G401 (cell line): ENCODE measurements at regions not wholly inside any gene's neighbourhood (a gene's known extent, or its start where the extent isn't known, plus 50 kb on each side); places are given as distances from the start of the nearest gene placed in this dataset.

Experiments used
- DNase-seq: peaks from one replicate; pipeline ENCODE4 v3.0.0-alpha.2; 2015; ENCODE audit warnings: low spot score
- in situ Hi-C: cut with HindIII; loops from 2 replicates; pipeline ENCODE4 v1.10.0; 2016; ENCODE audit warnings: low sequenced_read_pairs, mixed read lengths

DNA sequence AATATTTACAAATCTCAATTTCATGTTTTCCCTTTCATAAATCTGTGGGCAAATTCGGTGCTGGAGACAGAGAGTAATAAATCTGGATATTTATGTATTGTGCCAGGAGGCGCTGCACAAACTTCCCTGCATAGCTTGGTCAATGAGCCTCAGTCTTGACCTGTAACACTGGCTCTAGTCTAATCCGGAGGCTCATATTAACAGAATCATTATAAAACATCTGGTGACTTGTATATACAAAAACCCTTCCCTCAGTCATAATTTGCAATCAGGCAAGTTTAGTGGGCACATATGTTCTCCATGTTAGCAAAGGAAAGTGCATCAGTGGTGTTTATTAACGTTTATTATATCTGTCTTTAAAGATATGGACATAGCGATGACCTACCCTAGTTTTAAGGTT is 104.0 kb upstream of the BNC2 start:
- DNase-seq = no peak
- in situ Hi-C loops = no loop called here

DNA sequence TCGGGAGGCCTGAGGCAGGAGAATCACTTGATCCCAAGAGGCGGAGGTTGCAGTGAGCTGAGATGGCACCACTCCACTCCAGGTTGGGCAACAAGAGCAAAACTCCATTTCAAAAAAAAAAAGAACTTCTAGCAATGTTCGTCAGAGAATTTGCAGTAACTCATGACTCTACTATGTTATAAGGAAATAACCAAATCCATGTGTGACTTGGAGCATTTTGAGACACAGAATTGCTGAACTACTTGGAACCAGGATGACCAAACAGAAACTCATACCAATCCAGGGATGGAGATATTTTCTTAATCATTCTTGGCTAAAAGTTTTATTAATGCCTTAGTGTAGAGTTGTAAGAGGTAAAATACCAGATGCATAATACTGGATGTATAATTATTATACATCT is 99.9 kb upstream of the BNC2 start:
- DNase-seq = no peak
- in situ Hi-C loops = no loop called here

- in situ Hi-C loops = no loop called here
- DNase-seq = no peak
Observed at GRCh38 chr9:16964228-16964627, 93.8 kb upstream of the BNC2 start.

DNA sequence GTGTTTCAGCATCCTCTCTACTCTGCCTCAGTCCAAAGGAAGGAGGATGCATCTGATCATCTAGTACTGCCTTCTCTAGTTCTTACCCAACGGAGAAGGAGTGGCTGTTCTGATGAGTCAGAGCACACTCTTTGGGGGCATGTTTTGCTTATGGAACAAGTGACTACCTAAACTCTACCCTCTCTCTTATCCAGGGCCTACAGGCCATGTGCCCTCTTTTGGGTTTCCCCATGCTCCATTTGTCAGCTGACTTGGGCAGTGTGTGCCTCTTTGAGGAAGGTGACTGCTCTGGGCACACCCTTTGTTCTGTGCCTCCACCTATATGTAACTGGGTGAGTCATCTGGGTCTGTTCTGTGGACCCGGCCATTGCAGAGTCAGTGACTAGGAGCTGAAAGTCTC is 89.6 kb upstream of the BNC2 start:
- no peak for DNase-seq
- in situ Hi-C loops = no loop called here

- DNase-seq = no peak
- in situ Hi-C loops = no loop called here
Observed at GRCh38 chr9:16959391-16959790, 88.9 kb upstream of the BNC2 start.

DNA sequence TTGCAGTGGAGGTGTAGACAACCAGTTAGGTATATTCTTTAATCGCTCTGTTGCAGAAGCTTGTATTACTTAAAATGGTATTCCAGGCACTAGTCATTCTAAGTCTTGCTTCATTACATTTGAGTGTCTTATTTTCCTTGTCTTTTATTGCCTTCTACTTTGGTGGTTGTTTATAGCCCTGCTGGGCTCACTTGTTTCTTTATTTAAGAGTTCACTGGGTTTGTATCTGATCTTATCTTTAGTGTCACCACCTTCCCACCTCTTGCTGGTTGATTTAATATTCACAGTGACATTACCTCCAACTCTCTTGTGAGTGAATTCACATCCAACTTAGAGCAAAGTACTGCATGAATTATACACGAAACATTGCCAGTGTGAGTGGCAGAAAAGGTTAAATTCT is 83.6 kb upstream of the BNC2 start:
- no peak for DNase-seq
- in situ Hi-C loops = no loop called here

- in situ Hi-C loops = no loop called here
- no peak for DNase-seq
Observed at GRCh38 chr9:16951502-16951901, 81.0 kb upstream of the BNC2 start.

DNA sequence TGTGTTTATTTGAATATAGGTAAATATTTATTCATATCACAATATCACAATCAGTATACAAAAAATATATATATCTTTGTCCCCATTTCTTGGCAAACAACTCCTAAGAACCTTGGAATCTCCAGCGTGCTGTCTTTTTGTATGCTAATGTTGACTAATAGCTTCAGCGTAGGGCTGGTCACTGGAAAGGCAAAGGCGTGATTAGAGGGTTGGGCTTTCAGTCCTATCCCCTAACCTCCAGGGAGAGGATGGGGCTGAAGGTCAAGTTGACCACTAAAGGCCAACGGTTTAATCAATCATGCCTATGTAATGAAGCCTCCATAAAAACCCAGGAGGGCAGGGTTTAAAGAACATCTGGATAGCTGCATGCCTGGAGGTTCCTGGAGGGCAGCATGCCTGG is 79.6 kb upstream of the BNC2 start:
- in situ Hi-C loops = no loop called here
- no peak for DNase-seq

GRCh38 chr9:16930578-16930977 is 60.1 kb upstream of the BNC2 start:
- in situ Hi-C loops = no loop called here
- no peak for DNase-seq

- in situ Hi-C loops = no loop called here
- no peak for DNase-seq
Observed at GRCh38 chr9:16928179-16928945, 57.9 kb upstream of the BNC2 start.

DNA sequence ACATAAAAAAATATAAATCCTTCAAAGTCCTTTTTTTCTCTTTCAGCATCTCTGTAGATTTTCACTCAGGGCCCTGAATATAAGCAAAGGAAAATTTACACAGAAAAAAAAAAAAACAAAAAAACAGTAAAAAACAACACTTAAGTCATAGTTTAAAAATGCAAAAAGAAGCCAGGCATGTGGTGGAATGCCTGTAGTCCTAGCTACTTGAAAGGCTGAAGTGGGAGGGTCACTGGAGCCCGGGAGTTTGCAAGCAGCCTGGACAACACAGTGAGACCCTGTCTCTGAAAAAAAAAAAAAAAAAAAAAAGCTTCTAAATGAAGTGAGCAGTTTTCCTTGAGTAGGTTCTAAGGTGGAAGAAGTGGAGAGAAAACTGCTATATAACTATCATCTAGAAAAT is 55.0 kb upstream of the BNC2 start:
- DNase-seq = no peak
- in situ Hi-C loops = no loop called here

DNA sequence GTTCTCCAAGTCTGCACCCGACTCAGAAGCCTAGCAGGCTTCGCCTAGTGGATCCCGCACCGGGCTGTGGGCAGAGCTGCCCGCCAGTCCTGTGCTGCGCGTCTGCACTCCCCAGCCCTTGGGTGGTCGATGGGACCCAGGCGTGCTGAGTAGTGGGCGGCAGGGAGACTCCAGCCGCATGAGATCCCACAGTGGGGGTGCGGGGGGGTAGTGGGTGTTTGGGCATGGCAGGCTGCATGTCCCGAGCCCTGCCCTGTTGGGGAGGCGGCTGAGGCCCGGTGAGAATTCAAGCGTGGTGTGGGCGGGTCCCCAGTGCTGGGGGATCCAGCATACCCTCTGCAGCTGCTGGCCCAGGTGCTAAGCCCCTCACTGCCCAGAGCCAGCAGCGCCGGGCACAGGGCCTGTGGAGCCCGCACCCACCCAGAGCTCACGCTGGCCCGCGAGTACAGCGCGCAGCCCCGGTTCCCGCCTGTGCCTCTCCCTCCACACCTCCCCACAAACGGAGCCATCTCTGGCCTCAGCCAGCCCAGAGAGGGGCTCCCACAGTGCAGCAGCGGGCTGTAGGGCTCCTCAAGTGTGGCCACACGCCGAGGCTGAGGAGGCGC is 53.9 kb upstream of the BNC2 start:
- no peak for DNase-seq
- in situ Hi-C loops = no loop called here

DNA sequence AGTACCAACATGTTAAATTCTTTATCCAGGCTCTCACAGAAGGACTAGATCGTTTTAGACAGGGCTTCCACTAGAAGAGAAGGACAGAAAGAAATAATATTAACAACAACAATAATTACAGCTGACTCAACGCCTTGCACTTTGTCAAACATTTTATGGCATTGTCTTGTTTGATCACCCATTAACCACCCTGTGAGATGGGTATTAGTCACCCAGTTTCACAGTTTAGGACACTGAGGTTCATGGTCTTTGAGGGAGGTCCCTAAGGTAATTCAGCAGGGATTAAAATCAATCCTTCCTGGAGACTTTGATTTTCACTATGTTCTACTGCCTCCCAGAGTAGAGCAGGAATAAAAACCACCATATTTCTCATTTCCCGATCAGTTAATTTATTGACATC is 51.4 kb upstream of the BNC2 start:
- no peak for DNase-seq
- in situ Hi-C loops = no loop called here
